Trophoblast cell (in vitro differentiated cells and primary cell): ENCODE measurements at regions not wholly inside any gene's neighbourhood (a gene's known extent, or its start where the extent isn't known, plus 50 kb on each side); places are given as distances from the start of the nearest gene placed in this dataset.

Experiments
- DNase-seq, 2 donors: peaks; one replicate each; pipeline ENCODE4 v3.0.0-alpha.2; 2016
- H2AFZ ChIP-seq: 2 replicates; pipeline ENCODE4 v1.6.1; 2013; ENCODE audit warnings: low read length, moderate library complexity, mild to moderate bottlenecking; ENCODE audit not compliant: insufficient read depth, poor library complexity
- H2AK5ac ChIP-seq: 2 replicates; pipeline ENCODE4 v1.6.1; 2013; ENCODE audit warnings: mild to moderate bottlenecking, low read length
- H2BK120ac ChIP-seq: 2 replicates; pipeline ENCODE4 v1.6.1; 2013; ENCODE audit warnings: low read length, mild to moderate bottlenecking, moderate library complexity; ENCODE audit not compliant: insufficient read depth, poor library complexity
- H2BK12ac ChIP-seq: 2 replicates; pipeline ENCODE4 v1.6.1; 2013; ENCODE audit warnings: mild to moderate bottlenecking, low read length, moderate library complexity
- H2BK5ac ChIP-seq: 2 replicates; pipeline ENCODE4 v1.6.1; 2013; ENCODE audit warnings: low read length, low read depth, moderate library complexity, mild to moderate bottlenecking; ENCODE audit not compliant: poor library complexity
- H3K14ac ChIP-seq: 2 replicates; pipeline ENCODE4 v1.6.1; 2013; ENCODE audit warnings: mild to moderate bottlenecking, low read length
- H3K18ac ChIP-seq: 2 replicates; pipeline ENCODE4 v1.6.1; 2013; ENCODE audit warnings: mild to moderate bottlenecking, low read length
- H3K23ac ChIP-seq: 2 replicates; pipeline ENCODE4 v1.6.1; 2013; ENCODE audit warnings: low read length
- H3K27ac ChIP-seq: 2 replicates; pipeline ENCODE4 v1.5.1; 2013; ENCODE audit warnings: low read depth, mild to moderate bottlenecking, inconsistent platforms, low read length, moderate library complexity
- H3K27me3 ChIP-seq: 2 replicates; pipeline ENCODE4 v1.6.1; 2013; ENCODE audit warnings: inconsistent platforms, mild to moderate bottlenecking, low read length, moderate library complexity; ENCODE audit not compliant: insufficient read depth
- H3K36me3 ChIP-seq, 2 experiments: 1 replicate in 1 of 2; 2 replicates in 1 of 2; pipeline ENCODE4 v1.6.1; 2013; ENCODE audit warnings: low read length in 2 of 2, mild to moderate bottlenecking in 2 of 2, moderate library complexity in 1 of 2; ENCODE audit not compliant: insufficient read depth in 2 of 2, control insufficient read depth in 1 of 2
- H3K4ac ChIP-seq: 2 replicates; pipeline ENCODE4 v1.6.1; 2013; ENCODE audit warnings: low read depth, mild to moderate bottlenecking, low read length, moderate library complexity
- H3K4me1 ChIP-seq, 2 experiments: 1 replicate in 1 of 2; 2 replicates in 1 of 2; pipeline ENCODE4 v1.6.1; 2013; ENCODE audit warnings: low read length in 2 of 2, mild to moderate bottlenecking in 2 of 2, moderate library complexity in 1 of 2; ENCODE audit not compliant: insufficient read depth in 2 of 2, control insufficient read depth in 1 of 2
- H3K4me2 ChIP-seq: 2 replicates; pipeline ENCODE4 v1.6.1; 2013; ENCODE audit warnings: inconsistent platforms, mild to moderate bottlenecking, low read length, moderate library complexity
- H3K4me3 ChIP-seq: 2 replicates; pipeline ENCODE4 v1.5.1; 2013; ENCODE audit warnings: mild to moderate bottlenecking, low read depth, low read length, inconsistent platforms
- H3K79me1 ChIP-seq: one replicate; pipeline ENCODE4 v1.6.1; 2013; ENCODE audit warnings: low read length
- H3K79me2 ChIP-seq: 2 replicates; pipeline ENCODE4 v1.6.1; 2013; ENCODE audit warnings: low read length, mild to moderate bottlenecking; ENCODE audit not compliant: control insufficient read depth, insufficient read depth, poor library complexity
- H3K9ac ChIP-seq: 2 replicates; pipeline ENCODE4 v1.6.1; 2013; ENCODE audit warnings: mild to moderate bottlenecking, low read length
- H3K9me3 ChIP-seq: 2 replicates; pipeline ENCODE4 v1.6.1; 2013; ENCODE audit warnings: low read depth, mild to moderate bottlenecking, control low read depth, inconsistent platforms, low read length; ENCODE audit not compliant: insufficient read depth
- H4K12ac ChIP-seq: 2 replicates; pipeline ENCODE4 v1.6.1; 2013; ENCODE audit warnings: low read depth, mild to moderate bottlenecking, low read length, moderate library complexity
- H4K8ac ChIP-seq: 2 replicates; pipeline ENCODE4 v1.6.1; 2013; ENCODE audit warnings: low read depth, mild to moderate bottlenecking, low read length, moderate library complexity
- H4K91ac ChIP-seq: one replicate; pipeline ENCODE4 v1.6.1; 2013; ENCODE audit warnings: low read depth, mild to moderate bottlenecking, low read length, moderate library complexity
- WGBS: extraction: QIAGEN DNeasy Blood & Tissue Kit; methylation state at CpG from one replicate; pipeline ENCODE4 v1.1.7; 2013; ENCODE audit warnings: missing lambda C conversion rate; ENCODE audit not compliant: insufficient read length, insufficient coverage; ENCODE audit errors: extremely low coverage; 5-methylcytosine and 5-hydroxymethylcytosine counted together

GRCh38 chr6:22383016-22383415 is 86.2 kb upstream of the PRL start:
- Histone ChIP-seq H3K79me1 (no peaks in the 10 kb centered on the region), H2BK120ac (no peak overlapping the region), H3K27me3 (no peaks in the 10 kb centered on the region), H3K9me3 (peaks cover 3% of the 10 kb centered on the region), H2AFZ (no peak overlapping the region), H3K14ac (no peak overlapping the region), H3K4me1 (no peaks in the 10 kb centered on the region), H3K18ac (no peak overlapping the region), H4K12ac (no peak overlapping the region), H3K4ac (no peak overlapping the region), H2BK12ac (no peak overlapping the region), H4K91ac (no peak overlapping the region), H3K9ac (no peak overlapping the region), H2BK5ac (no peak overlapping the region), H3K79me2 (no peaks in the 10 kb centered on the region), H3K4me3 (no peak overlapping the region), H4K8ac (no peak overlapping the region), H3K27ac (no peak overlapping the region), H2AK5ac (no peak overlapping the region), H3K23ac (no peak overlapping the region), H3K36me3 (no peaks in the 10 kb centered on the region), H3K4me2 (no peak overlapping the region)
- no peak for DNase-seq
- no CpG with 5 or more reads among the region's 6 CpGs for WGBS

- DNase-seq = no peak
- H3K27ac ChIP-seq = no peak overlapping the region
- H3K4me3 ChIP-seq = no peak overlapping the region
- H3K9me3 ChIP-seq = no peaks in the 10 kb centered on the region
- no peaks in the 10 kb centered on the region for H3K27me3 ChIP-seq
- H3K4ac ChIP-seq = no peak overlapping the region
- H3K23ac ChIP-seq = no peak overlapping the region
- H3K79me2 ChIP-seq = no peaks in the 10 kb centered on the region
- no peak overlapping the region for H2AFZ ChIP-seq
- H4K12ac ChIP-seq = no peak overlapping the region
- no peak overlapping the region for H4K8ac ChIP-seq
- no peak overlapping the region for H2BK120ac ChIP-seq
- H2BK5ac ChIP-seq = no peak overlapping the region
- H2BK12ac ChIP-seq = no peak overlapping the region
- H3K14ac ChIP-seq = no peak overlapping the region
- WGBS = no CpG with 5 or more reads among the region's 8 CpGs
- no peaks in the 10 kb centered on the region for H3K79me1 ChIP-seq
- H4K91ac ChIP-seq = no peak overlapping the region
- H2AK5ac ChIP-seq = no peak overlapping the region
- H3K36me3 ChIP-seq = no peaks in the 10 kb centered on the region
- H3K4me2 ChIP-seq = no peak overlapping the region
- H3K4me1 ChIP-seq = no peaks in the 10 kb centered on the region
- no peak overlapping the region for H3K18ac ChIP-seq
- no peak overlapping the region for H3K9ac ChIP-seq
Measured at GRCh38 chr6:22392711-22393110, 95.9 kb upstream of the PRL start.

GRCh38 chr6:22394691-22395090 is 97.9 kb upstream of the PRL start:
- H2AK5ac ChIP-seq = no peak overlapping the region
- no peak overlapping the region for H3K18ac ChIP-seq
- no CpG with 5 or more reads among the region's 2 CpGs for WGBS
- no peak overlapping the region for H3K9ac ChIP-seq
- no peaks in the 10 kb centered on the region for H3K27me3 ChIP-seq
- no peaks in the 10 kb centered on the region for H3K36me3 ChIP-seq
- H4K12ac ChIP-seq = no peak overlapping the region
- no peaks in the 10 kb centered on the region for H3K79me2 ChIP-seq
- H3K4me3 ChIP-seq = no peak overlapping the region
- H2BK5ac ChIP-seq = no peak overlapping the region
- no peak overlapping the region for H2AFZ ChIP-seq
- H3K14ac ChIP-seq = no peak overlapping the region
- H3K4me1 ChIP-seq = no peaks in the 10 kb centered on the region
- no peak overlapping the region for H4K91ac ChIP-seq
- no peak overlapping the region for H3K4me2 ChIP-seq
- H3K4ac ChIP-seq = no peak overlapping the region
- no peak overlapping the region for H3K23ac ChIP-seq
- DNase-seq = no peak
- no peak overlapping the region for H2BK12ac ChIP-seq
- H3K9me3 ChIP-seq = peaks cover 1% of the 10 kb centered on the region
- H2BK120ac ChIP-seq = no peak overlapping the region
- H3K27ac ChIP-seq = no peak overlapping the region
- H3K79me1 ChIP-seq = no peaks in the 10 kb centered on the region
- H4K8ac ChIP-seq = no peak overlapping the region

GRCh38 chr6:22399693-22400092 is 102.9 kb upstream of the PRL start:
- no peak overlapping the region for H2AK5ac ChIP-seq
- H3K14ac ChIP-seq = no peak overlapping the region
- no peaks in the 10 kb centered on the region for H3K79me1 ChIP-seq
- H3K23ac ChIP-seq = no peak overlapping the region
- H4K91ac ChIP-seq = no peak overlapping the region
- no peaks in the 10 kb centered on the region for H3K4me1 ChIP-seq
- no peak overlapping the region for H2BK5ac ChIP-seq
- H3K27me3 ChIP-seq = no peaks in the 10 kb centered on the region
- no peak for DNase-seq
- peaks cover 1% of the 10 kb centered on the region for H3K9me3 ChIP-seq
- H2BK12ac ChIP-seq = no peak overlapping the region
- H3K4ac ChIP-seq = no peak overlapping the region
- H3K9ac ChIP-seq = no peak overlapping the region
- no peak overlapping the region for H3K4me2 ChIP-seq
- H3K27ac ChIP-seq = no peak overlapping the region
- H3K18ac ChIP-seq = no peak overlapping the region
- H3K4me3 ChIP-seq = no peak overlapping the region
- H3K36me3 ChIP-seq = no peaks in the 10 kb centered on the region
- no peak overlapping the region for H4K8ac ChIP-seq
- no peak overlapping the region for H2AFZ ChIP-seq
- H4K12ac ChIP-seq = no peak overlapping the region
- no peaks in the 10 kb centered on the region for H3K79me2 ChIP-seq
- WGBS = no CpG with 5 or more reads among the region's 4 CpGs
- H2BK120ac ChIP-seq = no peak overlapping the region
